ELR (cell line): ENCODE measurements at regions not wholly inside any gene's neighbourhood (a gene's known extent, or its start where the extent isn't known, plus 50 kb on each side); places are given as distances from the start of the nearest gene placed in this dataset.

Experiments used
- DNase-seq: peaks from one replicate; pipeline ENCODE4 v3.0.0-alpha.2; 2015; ENCODE audit warnings: low read depth

DNA sequence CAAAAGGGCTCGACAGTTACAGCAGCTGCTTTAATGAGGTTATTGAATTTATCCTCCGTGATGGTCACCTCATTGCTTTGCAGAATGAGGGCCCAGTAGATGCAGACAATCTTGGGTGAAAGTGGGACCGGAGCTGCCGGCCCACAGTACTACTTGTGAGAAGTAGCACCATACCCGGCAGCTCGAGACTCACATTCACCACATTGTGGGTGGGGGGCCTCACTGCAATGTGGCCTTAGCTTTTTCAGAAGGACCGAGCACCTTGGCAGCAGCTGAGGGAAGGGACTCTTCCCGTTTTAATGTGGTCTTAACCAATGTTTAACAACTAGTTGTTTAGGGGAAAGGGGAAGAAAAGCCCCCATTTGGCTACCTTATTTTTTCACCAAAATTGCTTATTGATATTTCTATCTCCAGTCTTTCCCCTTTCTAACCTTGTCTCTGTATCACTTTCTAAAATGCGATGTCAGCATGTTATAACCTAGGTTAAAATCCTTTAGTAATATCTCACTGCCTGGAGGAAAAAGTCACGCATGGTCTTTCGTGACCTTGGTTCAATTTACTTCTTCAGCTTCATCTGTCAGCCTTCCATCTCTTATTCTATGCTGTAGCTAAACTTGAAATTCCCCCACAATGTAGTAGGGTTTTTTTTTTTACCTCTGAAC lies 87.4 kb upstream of the PHYHIPL start:
- DNase-seq, result no peak

DNA sequence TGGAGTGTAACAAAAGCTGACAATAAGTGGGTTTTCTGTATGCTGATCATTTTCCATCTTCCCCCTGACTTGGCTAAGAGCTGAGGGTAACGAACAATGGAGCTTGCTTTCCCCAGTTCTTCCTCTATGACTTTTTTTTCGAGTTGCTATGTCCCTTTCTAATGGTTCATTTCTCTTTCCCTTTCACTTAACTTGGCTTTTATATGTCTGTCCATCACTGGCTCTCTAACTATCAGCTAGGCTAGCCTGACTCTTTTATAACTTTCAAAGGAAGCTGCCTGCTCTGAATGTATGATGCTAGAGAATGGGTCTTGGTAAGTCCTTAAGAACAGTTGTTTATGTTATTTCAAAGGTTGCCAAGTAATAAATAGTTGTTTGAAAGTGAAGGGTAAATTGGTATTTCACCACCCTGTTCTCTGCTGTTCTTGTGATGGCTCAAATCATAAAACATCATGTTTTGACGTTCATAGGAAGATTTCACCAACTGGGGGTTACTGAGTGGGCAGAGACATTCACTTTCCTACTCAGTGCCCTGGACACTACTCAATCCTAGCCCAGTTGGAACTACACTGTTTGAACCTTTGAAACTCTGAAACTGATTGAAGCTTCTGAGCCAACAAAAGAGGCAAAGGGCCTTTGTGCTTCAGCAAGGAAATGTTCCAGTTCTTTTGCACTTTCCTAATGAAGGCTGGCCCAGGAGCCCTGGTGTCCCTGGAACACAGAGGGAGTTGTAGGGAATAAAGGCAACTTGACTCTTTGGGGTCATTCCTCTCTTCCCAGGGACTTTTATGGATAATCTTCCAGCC lies 85.4 kb upstream of the PHYHIPL start:
- no peak for DNase-seq

DNA sequence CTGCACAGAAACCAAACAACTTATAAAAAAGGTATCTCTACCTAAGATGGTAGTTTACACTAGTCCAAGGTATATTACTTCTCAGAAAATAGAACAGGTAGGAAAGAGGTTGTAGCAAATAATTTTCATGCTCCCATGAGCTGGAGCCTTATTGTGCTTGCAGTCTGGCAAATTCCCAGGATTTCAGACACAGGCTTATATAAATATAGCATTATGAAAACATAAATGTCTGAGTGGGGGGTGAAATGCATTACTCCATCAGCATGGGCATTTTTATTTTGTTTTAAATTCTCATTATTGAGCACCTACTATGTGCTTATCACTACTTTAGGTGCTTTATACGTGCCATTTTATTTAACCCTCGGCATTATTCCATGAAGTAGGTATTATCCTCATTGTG lies 83.0 kb upstream of the PHYHIPL start:
- no peak for DNase-seq

DNA sequence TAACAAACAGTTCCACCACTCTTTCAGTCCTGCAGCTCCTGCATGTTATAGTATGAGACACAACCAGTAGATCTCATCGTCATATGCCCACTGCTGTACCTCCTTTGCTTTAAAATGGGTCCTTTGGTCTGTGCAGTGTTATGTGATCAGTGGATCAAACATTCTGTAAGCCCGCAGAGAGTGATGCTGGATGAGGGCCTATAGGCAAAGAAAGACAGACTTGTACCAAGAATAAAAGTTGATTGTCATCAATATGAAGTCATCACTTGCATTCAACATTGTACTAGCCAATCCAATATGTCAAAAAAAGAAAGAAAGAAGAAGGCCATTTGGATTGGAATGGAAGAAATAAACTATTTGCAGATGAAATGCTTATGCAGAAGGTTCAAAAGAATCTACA lies 79.8 kb upstream of the PHYHIPL start:
- no peak for DNase-seq

DNA sequence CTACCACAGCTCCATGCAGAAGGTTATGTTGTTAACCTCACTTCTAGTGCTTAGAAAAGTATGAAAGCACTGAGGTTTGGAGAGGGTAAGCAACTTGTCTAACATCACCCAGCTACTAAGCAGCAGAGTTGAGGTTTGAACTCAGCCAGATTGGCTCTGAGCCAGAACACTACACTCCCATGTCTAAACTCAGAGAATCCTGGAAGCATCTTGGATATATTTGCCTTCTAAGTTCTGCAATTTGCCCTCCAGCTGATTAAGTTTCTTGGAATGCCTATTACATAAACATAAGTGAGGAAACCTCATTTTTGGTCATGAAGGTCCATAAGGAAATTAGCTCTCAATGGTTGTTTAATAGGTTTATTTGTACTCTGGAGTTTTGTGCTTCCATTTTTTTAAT lies 78.1 kb upstream of the PHYHIPL start:
- DNase-seq, result peak; percentile 26

DNA sequence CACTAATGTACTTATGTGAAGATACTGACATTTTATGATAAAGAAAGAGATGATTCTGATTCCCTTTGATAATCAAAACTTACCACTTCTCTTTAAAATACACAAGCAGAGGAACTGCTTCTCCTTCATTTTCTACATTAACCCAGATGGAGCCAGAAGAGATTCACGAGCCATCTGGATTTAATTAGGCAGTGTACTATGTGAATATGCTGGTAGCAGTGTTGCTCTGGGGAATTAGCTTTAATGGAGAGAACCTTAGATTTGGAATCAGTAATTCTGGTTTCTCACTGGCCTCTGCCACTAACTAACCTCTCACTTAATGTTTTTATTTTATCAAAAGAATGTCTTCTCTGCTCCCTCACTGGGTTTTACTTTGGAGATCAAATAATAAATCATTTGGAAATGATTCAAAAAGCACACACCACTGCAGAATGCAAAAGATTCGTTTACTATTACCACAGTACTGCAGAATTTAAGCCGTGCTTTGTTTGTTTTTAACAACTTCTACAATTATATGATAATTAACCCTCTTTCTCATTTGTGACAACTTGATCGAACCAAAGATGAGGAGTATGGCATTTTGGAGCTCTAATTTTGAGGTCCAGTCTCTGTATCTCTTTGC lies 77.5 kb upstream of the PHYHIPL start:
- DNase-seq, result no peak

DNA sequence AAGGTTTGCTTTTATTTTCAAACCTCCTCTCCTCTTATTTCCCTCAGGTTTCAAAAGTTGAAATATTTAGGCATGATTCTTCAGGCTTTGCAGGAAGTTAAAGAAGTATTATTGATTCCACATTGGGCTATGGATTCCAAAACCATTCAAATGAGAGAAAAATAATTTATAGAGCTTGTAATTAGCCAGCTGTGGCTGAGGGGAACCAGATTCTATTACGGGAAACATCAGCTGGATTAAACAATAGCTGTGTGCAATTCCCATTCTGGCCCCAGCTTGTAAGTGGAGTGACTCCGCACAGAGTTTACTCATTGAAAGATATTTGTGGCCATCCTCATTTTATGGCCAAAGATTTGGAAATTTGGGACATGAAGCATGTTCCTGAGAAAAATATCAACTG lies 77.0 kb upstream of the PHYHIPL start:
- DNase-seq, result no peak

DNA sequence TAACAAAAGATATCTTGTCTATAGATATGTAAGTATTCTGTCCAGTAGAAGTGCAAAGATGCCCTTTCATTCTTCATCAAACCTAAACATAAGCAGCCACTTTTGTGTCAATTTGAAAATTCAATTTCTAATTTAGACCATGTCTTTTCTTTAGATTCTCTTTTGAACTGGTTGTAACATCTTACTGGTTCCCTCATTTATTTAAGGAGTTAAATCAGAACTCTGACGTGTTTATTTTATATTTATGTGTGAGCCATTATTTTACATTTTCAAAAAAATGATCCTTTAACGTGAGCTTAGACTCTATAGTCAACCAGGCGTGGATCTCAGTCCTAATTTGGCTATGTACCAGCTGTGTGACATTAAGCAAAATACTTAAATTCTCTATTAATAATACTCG lies 74.0 kb upstream of the PHYHIPL start:
- DNase-seq, result no peak

DNA sequence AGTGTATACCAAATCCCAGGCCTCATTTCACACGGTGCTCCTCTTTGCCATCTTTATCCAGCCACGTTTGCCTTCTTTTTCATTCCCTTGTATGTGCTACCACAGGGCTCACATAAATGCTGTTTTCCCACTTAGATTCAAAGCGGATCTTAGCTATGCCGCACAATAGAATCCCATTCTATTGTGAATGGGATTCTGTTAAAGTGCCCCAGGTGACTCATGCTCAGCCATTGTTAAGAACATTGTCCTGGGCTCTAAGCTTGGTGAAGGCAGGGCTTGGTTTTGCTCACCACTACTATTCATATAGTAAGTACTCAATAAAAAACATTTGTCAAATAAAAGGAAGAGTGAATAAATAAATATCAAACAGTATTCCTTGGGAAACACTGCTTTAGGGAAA lies 72.3 kb upstream of the PHYHIPL start:
- DNase-seq, result no peak

DNA sequence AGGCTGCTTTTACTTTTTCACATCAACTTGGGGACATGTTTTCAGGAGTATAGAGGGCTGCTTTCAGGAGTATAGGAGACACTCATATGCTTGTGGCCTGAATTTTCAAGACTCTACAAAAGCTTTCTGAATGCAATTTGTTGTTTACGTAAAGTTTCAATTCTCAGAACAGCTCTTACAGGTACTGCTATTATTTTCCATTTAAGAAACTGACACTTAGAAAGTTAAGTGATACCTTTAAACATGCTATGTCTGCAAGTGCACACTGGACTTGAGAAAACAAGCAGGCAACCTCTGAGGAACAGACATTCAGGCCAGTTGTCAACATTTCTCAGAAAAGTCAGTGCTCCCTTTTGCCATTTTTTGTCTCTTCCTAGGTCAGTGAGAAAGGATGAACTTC lies 70.0 kb upstream of the PHYHIPL start:
- DNase-seq, result no peak

DNA sequence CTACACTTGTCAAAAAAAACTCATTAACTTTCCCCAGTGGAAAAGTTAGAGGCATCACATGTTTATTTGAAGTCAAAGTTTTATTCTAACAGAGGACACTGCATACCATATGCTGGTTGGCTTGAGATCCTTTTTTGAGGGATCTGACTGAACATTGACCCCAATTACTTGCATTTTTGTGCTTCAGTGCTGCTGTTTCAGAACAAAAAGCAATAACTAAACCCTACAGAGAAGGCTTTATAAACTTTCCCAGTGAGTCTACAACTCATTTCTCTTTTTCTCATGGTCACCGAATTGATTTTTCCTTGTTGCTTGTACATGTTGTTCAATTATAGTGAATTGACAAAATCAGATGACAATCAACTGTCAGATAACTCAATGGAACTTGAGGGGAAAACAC lies 69.3 kb upstream of the PHYHIPL start:
- no peak for DNase-seq

DNA sequence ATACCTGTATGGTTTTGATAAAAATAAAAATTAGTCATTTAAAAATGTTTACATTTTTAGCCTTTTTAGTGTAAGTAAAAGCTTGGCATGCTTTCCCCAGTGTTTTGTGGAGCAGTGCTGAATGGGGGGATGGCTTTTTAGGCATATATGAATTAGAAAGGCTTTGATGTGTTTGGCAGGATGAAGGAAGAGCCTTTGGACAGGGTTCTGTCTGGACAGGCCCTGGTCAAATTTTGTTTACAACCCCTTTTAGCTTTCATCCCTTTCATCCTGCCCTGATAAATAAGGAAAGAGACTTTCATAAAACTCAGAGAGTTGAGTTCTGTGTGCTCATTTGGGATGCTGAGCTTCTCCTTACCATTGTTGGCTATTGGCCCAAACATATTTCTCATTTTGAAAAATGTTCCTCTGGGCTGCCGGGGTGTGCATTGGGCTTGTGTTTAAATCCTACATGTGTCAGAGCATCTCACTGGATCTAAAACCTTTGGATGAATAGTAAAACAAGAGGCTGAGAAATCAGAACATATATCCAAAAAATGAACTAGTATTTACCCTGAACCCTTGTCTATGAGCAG lies 68.1 kb upstream of the PHYHIPL start:
- no peak for DNase-seq

DNA sequence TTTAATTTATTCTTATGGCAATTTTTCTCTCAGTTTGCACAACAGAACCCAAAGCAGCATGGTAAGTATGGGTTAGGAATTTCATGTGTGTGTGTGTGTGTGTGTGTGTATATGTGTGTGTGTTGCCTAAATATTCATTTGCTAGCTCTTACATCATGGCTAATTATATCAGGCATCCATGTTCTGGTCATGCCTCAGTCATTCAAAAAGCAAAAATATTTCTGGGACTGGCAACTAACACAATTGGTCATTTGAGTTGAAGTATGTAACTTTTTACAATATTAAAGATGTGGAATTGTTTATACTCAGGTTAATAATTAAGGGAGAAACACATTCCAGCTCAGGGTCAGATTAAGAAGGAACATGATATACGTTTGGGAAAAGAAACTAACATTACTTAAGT lies 67.6 kb upstream of the PHYHIPL start:
- no peak for DNase-seq

DNA sequence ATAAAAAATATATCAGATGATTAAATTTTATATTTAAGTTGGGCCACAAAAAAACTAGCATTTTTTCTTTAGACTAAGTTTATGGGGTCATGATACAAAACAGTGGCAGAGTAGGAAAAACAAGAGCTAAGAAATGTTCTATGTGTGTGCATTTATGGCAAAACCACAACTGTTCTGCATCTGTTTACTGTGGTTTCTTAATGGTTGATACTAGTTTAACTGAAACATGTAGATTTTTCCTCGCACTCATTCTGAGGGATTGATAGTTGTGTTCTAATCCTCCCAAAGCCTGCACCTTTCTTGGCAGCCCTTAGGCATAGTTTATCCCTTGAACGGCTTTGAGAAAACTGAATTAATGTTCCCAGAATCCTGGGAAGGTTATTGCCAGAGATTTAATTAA lies 66.6 kb upstream of the PHYHIPL start:
- no peak for DNase-seq

DNA sequence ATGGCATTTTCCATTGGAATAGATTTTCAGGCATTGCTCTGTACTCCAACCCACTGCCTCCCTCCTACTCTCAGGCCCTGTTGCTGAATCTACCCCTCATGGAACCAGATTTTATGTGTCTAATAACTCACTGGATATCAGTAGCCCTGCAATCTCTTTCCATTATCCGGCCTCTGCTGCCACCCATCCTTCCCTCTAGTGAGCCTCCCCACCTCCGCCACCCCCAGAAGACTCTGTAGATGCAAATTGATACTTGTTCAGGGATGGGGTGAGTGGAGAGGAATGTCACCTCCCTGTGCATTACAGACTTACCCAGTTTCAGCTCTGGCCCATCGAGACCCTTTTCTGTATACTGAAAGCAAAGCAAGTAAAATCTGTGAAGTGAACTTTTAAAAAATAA lies 52.3 kb upstream of the PHYHIPL start:
- DNase-seq, result no peak

DNA sequence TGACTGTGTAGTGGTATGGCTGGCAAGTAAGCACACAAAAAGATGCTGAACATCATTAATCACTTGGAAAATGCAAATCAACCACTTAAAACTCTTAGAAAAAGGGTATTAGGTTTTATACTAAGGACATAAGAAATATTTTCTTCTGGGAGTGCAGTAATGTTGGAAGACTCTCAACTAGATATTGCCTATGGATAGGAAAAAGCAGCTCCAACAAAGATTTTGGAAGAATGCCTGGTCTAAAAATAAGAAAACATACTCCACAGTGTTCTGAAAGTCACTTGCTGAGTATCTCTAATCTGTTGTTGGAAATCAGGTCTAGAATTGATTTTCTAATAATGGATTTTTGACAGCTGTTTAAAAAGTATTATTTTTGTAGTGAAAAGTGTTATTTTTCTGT lies 50.8 kb upstream of the PHYHIPL start:
- DNase-seq, result no peak

DNA sequence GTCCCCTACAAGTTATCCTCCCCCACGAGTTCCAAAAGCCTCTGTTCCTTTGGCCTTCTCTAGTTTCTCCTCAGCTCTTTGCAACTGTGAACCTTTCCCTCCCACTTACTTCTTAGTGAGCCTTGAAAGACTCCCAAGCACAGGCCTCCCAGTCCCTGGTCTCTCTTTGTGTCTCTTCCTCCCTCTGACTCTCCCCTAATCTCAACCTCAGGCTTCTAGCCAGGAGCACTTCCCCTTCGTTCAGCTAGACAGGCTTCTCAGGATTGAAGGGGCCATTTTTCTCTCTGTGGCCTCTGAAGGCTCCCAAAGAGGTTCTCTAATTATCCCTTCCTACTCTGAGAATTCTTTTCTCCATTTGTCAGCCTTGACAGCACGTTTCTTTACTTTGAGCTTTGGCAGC lies 50.2 kb upstream of the PHYHIPL start:
- no peak for DNase-seq
